Endothelial cell of hepatic sinusoid (primary cell): ENCODE measurements at regions not wholly inside any gene's neighbourhood (a gene's known extent, or its start where the extent isn't known, plus 50 kb on each side); places are given as distances from the start of the nearest gene placed in this dataset.
"Not testable (repeated sequence)": the region's sequence is repeated elsewhere in the genome, so short reads cannot be mapped to it uniquely, and the experiment has no call there.

Experiments
- in situ Hi-C: cut with HindIII; loops from 2 replicates; pipeline ENCODE4 v1.10.0; 2017; ENCODE audit warnings: low sequenced_read_pairs

DNA sequence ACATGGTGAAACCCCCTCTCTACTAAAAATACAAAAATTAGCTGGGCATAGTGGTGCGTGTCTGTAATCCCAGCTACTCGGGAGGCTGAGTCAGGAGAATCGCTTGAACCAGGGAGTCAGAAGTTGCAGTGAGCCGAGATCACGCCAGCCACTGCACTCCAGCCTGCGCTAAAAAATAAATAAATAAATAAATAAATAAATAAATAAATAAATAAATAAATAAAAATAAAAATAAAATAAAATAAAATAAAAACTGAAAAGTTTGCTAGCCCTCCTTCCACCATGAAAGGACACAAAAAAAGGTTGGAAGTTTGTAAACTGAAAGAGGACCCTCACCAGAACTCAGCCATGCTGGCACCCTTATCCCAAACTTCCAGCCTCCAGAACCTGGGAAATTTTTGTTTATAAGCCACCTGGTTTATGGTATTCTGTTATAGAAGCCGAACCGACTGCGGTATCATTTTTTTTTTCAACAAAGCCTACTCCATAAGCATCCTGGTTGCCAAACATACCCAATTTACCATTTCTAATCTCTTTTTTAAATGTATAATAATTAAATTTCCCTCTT, 448.2 kb downstream of the SEMA3D start:
- in situ Hi-C loops: no loop called here

DNA sequence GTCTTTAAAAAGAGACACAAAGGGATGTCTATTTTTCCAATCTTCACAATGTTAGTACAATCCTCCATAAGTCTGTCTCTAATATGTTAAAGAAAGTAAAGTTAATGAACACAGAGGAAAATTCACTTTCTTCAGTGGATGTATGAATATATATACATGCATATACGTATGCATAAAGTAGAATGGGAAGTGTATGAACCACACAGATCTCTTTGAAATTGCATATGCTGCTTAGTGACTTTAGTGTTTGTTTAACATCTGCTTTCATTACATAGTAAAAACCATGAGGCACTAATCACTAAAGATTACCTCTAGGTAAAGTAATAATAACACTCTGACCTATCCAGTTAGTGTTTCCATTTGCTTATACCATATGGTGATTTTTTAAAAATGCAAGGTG, 451.2 kb downstream of the SEMA3D start:
- in situ Hi-C loops: no loop called here

DNA sequence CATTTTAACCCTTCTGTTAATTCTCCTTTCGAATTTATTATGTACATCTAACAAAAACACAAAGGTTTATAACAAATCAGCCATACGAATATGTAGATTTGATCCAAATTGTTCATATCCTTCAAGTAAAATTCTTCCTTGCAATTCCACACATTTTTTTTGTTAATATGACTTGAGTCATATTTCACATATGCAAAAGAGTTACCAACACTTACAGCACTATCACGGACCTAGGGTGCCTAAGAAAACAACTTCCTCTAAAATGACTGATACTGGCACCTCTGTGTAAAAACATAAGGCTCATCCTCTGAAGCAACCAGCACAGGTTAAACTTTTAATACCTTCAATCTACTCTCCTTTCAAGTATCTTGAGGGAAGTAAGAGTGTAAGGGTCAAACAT, 451.8 kb downstream of the SEMA3D start:
- in situ Hi-C loops: no loop called here

DNA sequence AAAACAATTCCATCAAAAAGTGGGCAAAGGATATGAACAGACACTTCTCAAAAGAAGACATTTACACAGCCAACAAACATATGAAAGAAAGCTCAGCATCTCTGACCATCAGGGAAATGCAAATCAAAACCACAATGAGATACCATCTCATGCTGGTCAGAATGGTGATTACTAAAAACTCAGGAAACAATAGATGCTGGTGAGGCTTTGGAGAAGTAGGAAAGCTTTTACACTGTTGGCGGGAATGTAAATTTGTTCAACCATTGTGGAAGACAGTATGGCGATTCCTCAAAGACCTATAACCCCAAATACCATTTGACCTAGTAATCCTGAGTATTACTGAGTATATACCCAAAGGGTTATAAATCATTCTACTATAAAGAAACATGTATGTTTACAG, 452.9 kb downstream of the SEMA3D start:
- in situ Hi-C loops: not testable (repeated sequence)

DNA sequence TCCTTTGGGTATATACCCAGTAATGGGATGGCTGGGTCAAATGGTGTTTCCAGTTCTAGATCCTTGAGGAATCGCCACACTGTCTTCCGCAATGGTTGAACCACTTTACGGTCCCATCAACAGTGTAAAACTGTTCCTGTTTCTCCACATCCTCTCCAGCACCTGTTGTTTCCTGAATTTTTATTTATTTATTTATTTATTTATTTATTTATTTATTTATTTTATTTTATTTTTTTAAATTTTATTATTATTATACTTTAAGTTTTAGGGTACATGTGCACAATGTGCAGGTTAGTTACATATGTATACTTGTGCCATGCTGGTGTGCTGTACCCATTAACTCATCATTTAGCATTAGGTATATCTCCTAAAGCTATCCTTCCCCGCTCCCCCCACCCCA, 456.0 kb downstream of the SEMA3D start:
- in situ Hi-C loops: not testable (repeated sequence)

DNA sequence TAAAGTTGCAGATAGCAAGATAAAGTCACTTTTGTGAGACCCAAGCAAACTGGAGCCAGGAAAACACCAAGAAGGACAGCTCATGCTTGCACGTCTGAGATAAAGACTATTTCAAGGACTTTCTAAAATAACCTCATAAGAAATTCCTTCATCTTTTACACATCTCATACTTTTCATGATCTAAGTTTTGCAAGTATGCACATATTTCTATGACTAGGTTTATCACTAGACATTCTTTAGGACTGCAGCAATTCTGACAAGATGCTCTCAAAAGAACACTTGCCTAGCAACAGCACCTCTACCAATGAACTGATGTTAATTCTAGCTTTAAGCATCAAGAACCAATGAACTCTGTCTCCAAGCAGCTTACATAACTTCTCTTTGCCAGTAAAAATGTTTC, 457.6 kb downstream of the SEMA3D start:
- in situ Hi-C loops: no loop called here

DNA sequence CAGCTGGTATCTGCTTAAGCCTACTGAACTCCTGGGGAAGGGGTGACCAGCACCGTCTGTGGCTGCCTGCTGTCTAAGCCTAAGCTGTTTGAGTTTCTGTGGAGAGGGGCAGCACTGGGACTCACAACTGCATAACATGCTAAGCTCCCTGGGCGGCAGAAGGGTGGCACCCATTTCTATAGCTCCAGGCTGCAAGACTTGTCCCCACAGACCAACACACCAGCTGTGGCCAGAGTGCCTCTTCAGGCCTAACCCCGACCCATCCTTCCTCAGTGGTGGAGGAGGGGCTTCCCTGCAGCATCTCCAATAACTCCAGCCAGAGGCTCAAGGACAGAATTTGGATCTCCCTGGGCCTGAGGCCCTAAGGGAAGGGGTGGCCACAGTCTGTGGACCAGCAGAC, 464.1 kb downstream of the SEMA3D start:
- in situ Hi-C loops: no loop called here

DNA sequence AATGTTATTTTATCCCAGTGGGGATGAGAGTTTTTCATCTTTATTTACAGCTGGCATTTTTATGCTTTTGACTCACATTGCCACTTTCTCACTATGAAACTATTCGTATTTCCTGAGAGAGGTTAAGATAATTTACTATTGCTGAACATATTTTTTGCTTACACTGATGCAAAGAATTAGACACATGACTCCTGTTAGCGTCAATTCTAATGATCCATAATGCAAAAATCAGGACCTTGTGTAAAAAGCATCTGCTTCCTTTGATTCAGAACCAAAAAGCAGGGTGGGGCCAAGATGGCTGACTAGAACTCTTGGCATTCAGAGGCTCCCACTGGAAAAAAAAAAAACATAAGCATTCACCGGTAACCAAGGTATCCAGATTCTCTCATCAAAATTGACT, 464.8 kb downstream of the SEMA3D start:
- in situ Hi-C loops: no loop called here

DNA sequence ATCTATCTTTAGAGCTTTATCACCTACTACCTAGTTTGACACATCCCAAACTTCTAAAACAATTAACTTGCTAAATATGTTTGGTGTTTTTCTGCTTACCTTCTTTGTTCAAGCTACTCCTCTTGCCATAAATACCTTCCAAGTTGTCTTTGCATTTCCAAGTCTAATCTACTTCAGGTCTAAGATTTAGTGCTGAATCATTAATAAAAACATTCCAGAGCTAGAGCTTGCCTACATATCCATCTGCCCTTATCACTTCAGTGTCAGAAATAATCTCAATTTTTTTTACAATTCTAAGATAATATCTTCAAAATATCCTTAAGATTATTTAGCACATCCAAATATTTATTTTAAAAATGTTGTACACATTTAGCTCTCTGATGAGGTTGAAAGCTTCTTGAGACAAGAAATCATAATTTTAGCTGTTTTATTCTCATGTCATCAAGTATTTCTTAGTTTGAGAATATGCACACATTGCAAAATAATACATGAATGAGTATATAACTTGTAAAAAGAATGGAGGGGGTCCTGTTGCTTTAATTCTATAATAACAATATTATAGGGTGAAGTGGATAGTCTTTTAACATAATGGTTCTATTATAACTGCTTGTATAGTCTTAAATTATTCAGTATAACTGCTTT, 466.3 kb downstream of the SEMA3D start:
- in situ Hi-C loops: no loop called here

DNA sequence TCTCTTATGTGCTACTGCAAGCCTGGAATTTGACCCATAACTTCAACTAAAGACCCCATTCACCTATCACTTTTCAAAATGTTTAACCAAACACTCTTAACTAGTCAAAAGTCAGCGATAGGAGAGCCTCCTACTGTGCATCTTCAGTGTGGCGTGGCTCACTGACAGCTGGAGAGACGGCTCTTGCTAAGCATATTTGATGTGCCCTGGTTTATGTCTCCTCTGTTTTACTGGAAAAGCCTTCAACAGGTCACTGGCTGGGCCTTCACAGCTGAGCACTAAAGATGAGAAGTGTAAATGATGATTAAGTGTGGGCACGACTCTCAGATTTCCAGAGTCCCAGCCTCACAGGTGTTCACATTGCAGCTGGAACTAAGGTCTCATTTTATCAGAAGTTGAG, 472.1 kb downstream of the SEMA3D start:
- in situ Hi-C loops: no loop called here

DNA sequence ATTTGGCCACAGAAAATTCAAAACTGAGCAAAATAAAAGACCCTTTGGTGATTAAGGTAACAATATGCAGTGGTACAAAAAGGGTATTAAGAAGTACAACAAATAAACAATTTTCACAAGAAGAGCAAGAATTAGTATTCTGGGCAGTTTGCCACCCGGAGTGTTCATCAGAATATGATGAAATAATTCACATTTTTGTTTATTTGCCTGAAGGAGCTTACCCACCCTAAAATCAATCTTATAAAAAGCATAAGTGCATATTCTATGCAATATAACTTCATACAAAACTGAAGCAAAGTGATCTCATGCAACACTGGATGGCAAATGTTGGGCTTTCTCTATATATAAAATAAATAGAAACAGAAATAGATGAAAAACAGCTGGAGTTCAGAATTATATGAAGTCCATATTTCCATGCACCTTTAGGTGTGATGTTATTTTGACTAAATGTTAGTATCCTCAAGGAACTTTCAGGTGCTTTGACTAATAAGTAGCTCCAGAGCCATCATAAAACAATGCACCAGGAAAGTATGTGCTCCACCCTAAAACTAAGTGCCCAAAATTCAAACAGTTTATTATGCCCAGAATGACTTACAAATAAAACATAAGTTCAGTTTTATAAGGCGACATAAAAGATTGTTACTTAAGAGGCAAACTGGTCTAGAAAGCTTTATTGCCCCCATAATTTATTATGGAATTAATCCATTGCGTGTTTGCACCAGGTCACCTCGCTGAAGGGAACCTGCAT, 474.3 kb downstream of the SEMA3D start:
- in situ Hi-C loops: no loop called here

DNA sequence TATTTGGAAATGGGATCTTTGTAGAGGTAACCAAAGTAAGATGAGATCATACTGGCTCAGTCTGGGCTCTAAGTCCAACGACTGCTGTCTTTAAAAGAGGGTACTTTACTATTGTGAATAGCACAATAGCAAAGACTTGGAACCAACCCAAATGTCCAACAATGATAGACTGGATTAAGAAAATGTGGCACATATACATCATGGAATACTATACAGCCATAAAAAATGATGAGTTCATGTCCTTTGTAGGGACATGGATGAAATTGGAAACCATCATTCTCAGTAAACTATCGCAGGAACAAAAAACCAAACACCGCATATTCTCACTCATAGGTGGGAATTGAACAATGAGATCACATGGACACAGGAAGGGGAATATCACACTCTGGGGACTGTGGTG, 476.3 kb downstream of the SEMA3D start:
- in situ Hi-C loops: not testable (repeated sequence)

DNA sequence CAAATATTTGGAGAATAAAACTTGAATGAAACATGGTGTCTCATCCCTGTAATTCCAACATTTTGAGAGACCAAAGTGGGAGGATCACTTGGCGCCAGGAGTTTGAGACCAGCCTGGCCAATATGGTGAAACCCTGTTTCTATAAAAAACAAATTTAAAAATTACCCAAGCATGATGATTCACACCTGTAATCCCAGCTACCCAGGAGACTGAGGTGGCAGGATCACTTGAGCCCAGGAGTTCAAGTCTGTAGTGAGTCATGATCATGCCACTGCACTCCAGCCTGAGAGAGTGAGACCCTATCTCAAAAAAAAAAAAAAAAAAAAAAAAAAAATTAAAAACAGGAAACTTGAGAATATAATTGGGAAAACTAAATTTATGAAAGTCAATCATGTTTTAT, 481.1 kb downstream of the SEMA3D start:
- in situ Hi-C loops: no loop called here

DNA sequence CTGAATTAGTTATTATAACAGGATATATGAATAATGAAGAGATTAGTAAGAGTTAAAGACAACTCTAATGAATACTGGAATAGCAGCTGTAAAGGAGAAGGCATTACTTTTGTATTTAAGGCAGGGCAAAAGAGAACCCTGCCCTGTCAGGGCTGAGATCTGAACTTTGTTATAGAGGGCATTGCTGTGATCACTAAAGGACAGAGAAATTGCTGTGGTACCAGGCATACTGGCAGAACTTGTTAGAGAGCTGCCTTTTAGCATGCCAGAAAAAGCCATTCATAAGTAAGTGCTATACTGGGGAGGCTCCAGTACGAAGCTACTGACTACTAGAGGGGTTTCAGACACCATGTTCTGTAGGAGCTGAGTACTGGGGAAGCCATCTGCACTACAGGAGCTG, 481.8 kb downstream of the SEMA3D start:
- in situ Hi-C loops: no loop called here

DNA sequence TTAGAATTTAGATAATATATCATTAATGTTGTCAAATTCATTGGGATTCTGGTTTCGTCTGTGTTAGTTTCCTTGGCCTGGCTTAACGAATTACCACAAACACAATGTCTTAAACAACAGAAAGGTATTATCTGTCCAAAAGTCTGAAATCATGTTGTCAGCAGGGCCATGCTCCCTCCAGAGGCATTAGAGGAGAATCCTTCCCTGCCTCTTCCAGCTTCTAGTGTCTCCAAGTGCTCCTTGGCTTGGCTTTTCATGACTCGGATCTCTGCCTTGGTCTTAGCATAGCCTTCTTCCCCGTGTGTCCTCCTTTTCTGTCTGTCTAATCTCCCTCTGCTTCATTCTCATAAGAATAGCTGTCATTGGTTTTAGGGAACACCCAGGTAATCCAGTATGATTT, 482.5 kb downstream of the SEMA3D start:
- in situ Hi-C loops: no loop called here

DNA sequence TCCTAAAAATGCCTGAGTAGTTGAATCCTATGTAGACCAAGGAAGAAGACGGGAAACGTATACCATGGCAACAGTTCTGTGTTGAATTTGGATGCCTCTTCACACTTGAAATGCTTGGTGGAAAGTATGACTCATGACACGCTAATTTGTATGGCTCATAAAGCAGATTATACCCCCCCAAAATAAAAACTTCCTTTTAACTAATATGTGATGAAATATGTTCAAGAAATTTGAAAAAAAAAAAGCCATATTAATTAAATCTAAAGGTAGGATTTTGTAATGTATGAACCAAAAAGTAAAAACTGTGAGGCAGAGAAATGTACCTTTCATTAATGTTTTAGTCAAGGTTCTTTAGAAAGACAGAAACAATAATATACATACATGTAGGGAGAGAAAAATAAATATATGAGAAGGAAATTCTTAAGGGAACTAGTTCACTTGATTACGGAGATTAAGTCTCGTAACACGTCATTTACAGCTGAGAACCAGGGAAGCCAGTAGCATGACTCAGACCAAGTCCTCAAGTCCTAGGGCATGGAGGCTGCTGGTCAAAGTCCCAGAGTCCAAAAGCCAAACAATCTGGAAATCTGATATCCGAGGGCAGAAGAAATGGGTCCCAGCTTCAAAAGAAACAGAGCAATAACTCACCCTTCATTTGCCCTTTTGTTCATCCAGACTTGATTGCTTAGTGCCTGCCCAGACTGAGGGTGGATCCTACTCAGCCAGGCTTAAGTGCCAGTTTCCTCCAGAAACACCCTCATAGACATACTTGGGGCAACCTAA, 485.1 kb downstream of the SEMA3D start:
- in situ Hi-C loops: no loop called here

DNA sequence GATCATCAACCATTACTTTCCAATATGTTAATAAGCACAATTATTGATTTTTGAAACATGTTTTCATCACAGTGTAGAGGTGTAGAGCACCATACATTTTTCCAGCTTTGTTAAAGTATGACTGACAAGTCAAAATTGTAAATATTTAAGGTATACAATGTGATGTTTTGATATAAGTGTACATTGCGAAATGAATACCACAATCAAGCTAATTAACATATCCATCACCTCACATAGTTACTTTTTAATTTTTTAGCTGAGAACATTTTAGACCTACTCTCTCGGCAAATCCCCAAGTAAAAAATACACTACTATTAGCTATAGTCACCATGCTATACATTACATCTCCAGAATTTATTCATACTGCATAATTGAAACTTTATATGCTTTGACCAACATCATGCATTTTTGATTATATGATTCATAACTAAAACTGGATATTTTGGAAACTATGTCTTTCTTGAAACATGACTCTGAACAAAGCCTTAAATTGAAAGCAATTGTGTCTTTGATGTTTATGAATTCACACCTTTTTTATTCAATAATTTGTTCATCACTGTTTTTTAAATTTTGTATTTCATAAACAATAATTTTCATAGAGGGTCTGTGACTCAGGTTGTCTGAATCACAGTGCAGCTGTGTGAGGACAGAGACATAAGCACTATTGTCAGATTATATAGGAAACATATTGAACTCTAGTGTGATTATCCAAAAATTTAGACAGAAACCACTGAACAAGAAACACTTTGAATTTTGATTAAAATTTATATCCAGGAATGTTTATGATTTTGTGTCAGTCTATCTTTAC, 486.1 kb downstream of the SEMA3D start:
- in situ Hi-C loops: no loop called here

DNA sequence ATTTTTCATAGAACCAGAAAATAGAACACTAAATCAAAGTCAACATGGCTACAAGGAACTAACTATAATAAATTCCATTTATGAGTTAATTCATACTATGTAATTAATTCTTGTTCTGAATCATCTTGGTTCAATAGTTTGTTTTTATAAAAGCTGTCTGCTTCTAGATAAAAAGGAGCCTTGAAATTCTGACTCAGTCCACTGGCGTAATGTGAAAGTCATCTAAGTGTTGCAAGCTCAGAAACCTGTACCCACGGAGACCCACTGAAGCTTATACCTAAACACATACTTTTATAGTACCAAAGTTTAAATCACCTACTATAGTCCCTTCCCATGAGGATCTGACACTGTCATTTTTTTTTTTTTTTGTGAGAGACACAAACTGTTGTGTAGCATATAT, 489.4 kb downstream of the SEMA3D start:
- in situ Hi-C loops: no loop called here

DNA sequence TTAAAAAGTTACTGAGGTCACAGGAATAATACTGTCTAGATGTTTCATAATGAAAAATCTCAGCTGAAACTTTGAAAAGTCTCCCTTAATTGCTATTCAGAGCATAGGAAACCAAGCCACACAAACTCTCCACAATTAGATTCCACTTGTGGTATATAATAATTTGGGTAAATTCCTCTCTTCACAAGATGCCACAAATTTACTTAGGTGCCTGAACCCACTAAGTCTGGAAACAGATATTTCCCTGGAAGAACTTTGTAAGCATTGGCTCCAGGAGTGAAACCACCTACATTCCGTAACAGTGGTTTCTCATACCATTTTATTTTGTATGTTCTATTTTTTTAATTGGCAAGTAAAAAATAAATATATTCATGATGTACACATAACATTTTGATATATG, 493.4 kb downstream of the SEMA3D start:
- in situ Hi-C loops: no loop called here

DNA sequence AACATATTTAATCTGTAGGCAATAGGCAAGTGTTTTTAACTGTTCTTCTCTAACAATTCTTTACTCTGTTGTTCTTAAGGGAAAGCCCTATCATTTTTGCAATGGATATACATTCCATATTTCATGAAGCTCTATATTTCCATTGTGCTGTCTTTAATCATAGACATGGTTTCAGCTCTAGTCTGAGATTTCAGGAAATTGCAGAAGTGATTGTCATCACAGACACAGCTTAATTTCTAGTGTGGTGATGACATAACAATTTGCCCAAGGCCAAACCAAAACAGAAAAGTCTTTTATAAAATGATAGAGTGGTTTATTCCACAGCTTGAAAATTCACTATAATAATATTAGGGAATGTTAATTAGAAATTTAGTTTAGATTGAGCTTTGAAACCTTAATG, 494.1 kb upstream of the SEMA3A start:
- in situ Hi-C loops: no loop called here

DNA sequence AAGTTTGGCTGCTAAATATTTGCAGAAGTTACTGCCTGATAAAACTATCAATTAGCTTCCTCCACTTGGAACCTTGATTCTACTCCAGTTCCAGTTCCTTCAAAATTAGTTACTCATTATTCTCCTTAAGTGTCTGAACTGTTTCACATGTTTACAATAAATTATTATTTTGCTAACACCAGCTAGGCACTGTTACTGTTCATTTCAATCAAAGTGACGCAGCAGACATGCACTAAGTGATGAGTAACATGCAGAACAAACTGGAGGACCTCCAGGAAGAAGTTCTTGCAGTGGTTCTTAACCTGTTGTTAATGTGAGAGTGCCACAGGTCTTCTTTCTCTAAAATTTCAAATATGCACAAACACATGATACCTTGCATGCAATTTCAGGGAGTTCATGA, 491.8 kb upstream of the SEMA3A start:
- in situ Hi-C loops: no loop called here
